K562 (cell line): ENCODE measurements at regions not wholly inside any gene's neighbourhood (a gene's known extent, or its start where the extent isn't known, plus 50 kb on each side); places are given as distances from the start of the nearest gene placed in this dataset.

ENCODE experiments used
- PRPF4 ChIP-seq: fragments of 200-400 bp; formaldehyde crosslinking; IDR thresholded peaks from one replicate; pipeline ENCODE4 v1.6.1; 2017; ENCODE audit warnings: low read length, low read depth, mild to moderate bottlenecking; ENCODE audit not compliant: insufficient read depth, poor library complexity, severe bottlenecking
- RAD21 ChIP-seq, 2 experiments: fragments of 250-450 bp in 1 of 2; fragments of 450-650 bp in 1 of 2; sonication (Bioruptor Pico) in 1 of 2; formaldehyde crosslinking in 1 of 2; IDR thresholded peaks in 1 of 2; conservative IDR thresholded peaks in 1 of 2; 2 replicates each; pipeline versions ENCODE4 v1.4.0 to v1.8.0; 2020 to 2022; ENCODE audit warnings: mild to moderate bottlenecking in 2 of 2, moderate library complexity in 1 of 2
- RBM34 ChIP-seq: fragments of 200-400 bp; formaldehyde crosslinking; IDR thresholded peaks from 2 replicates; pipeline ENCODE4 v1.6.1; 2018; ENCODE audit warnings: low read length, borderline replicate concordance; ENCODE audit not compliant: insufficient read depth
- SMC3 ChIP-seq: conservative IDR thresholded peaks from 2 replicates; pipeline ENCODE4 v1.6.1; 2011; ENCODE audit warnings: low read depth, low read length, improper control_type of control experiment; ENCODE audit not compliant: insufficient read depth
- YY1 ChIP-seq, 3 experiments: IDR thresholded peaks; 2 replicates each; pipeline ENCODE4 v1.6.1; 2011; ENCODE audit warnings: low read length in 2 of 3, mild to moderate bottlenecking in 2 of 3, moderate library complexity in 2 of 3, borderline replicate concordance in 1 of 3, control low read depth in 1 of 3, low read depth in 1 of 3; ENCODE audit not compliant: insufficient read depth in 3 of 3, insufficient replicate concordance in 2 of 3, control insufficient read depth in 1 of 3, insufficient read length in 1 of 3; ENCODE audit errors: extremely low read depth in 1 of 3
- ZNF274 ChIP-seq: IDR thresholded peaks from 2 replicates; pipeline ENCODE4 v1.6.1; 2011; ENCODE audit warnings: low read depth, mild to moderate bottlenecking, low read length, moderate library complexity, borderline replicate concordance
- ZNF3 ChIP-seq: fragments of 250-450 bp; sonication (Bioruptor Pico); IDR thresholded peaks from 2 replicates; pipeline ENCODE4 v1.5.0; 2021; ENCODE audit warnings: mild to moderate bottlenecking, moderate library complexity

DNA sequence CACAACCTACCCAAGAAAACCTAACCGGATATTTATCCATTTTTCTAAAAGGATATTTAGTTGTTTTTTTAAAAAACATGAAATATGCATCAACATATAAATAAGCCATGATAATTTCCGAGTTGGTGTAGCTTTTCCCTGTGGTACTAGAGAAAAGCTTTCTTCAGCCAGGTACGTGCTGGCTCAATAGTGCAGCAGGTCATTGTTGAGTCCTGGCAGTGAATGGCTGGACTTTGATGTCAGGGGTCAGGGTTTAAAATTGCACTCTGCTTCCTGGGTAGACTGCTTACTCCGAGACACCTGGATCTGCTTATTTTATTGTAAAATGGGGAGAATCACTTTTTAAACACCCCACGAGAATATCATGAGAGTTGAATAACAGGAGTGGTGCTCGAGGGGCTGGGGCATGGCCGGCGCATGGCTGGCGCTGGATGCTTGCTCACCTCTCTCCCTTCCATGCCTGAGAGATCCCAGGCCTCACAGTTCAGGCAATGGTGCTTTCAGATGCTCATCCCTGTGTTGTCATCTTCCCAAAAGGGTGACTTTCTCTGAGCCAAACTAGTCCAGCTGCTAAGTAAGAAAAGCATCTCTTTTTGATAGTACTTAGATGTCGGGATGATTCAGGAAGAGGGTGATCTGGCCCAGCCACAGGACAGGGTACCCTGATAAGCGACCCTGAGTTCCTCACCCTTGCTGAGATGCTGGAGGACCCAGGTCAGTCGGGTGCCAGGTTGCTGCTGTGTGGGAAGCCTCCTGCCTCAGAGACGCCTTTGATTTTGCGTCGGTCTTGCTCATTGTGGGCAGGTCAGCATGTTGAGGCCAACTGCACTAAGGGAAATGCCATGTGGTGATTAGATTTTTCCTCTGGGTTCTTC is 269.1 kb upstream of the FOXQ1 start:
- TF ChIP-seq ZNF3 (CRISPR knock-in tag) = no peak
- TF ChIP-seq PRPF4 = no peak
- no peak for TF ChIP-seq YY1 (IDR thresholded peaks at IDR 0.05; ENCODE audit: borderline replicate concordance in 1 of 3, control insufficient read depth in 1 of 3, extremely low read depth in 1 of 3, insufficient read depth in 3 of 3, insufficient read length in 1 of 3, insufficient replicate concordance in 2 of 3, low read depth in 1 of 3, low read length in 2 of 3)
- TF ChIP-seq SMC3 = no peak
- no peak for TF ChIP-seq RBM34
- no peak for TF ChIP-seq ZNF274
- TF ChIP-seq RAD21 (CRISPR knock-in tag; conservative IDR thresholded peaks at IDR 0.05 in 1 of 2, IDR thresholded peaks at IDR 0.05 in 1 of 2) = no peak
